ENCODE measurements at regions not wholly inside any gene's neighbourhood (a gene's known extent, or its start where the extent isn't known, plus 50 kb on each side); places are given as distances from the start of the nearest gene placed in this dataset.

- Histone ChIP-seq H3K27ac (no peak overlapping the region), H3K4me3 (no peak overlapping the region), H3K27me3 (no peaks in the 10 kb centered on the region), H3K4me1 (no peaks in the 10 kb centered on the region), H3K9me3 (no peaks in the 10 kb centered on the region), H3K36me3 (no peaks in the 10 kb centered on the region)
- no peak for TF ChIP-seq CTCF (IDR thresholded peaks at IDR 0.05)
- intact Hi-C loops (cut with DNase I) = no loop called here
- no peak for DNase-seq
- WGBS, 2 donors = 56 to 65% methylated on average over 5 of the region's 5 CpGs
Measured at GRCh38 chr12:82176761-82177490, 181.3 kb downstream of the CCDC59 start.

DNA sequence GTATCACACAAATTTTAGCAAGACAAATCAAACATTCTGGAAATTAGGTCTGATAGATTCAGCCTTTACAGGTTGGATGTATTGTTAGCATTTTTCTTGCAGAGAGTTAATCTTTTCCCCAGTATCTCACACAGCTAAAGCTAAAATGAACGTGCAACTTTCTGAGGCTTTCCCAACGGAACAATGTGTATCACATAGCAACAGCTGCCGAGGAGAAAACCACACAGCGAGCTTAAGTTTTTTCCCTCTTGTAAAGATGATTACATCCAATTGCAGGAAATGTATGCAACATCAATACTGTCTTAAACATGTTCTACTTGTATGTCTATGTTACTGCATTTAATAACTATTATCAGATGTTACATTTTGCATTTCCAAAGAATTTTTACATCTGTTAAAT is 182.2 kb downstream of the CCDC59 start:
- DNase-seq = no peak
- Histone ChIP-seq H3K36me3 (no peaks in the 10 kb centered on the region), H3K9me3 (no peaks in the 10 kb centered on the region), H3K4me1 (no peaks in the 10 kb centered on the region), H3K27ac (no peak overlapping the region), H3K27me3 (no peaks in the 10 kb centered on the region), H3K4me3 (no peak overlapping the region)
- TF ChIP-seq POLR2A (IDR thresholded peaks at IDR 0.05) = no peak
- no peak for TF ChIP-seq CTCF (IDR thresholded peaks at IDR 0.05)
- WGBS, 2 donors = 46 to 50% methylated on average over 4 of the region's 4 CpGs
- intact Hi-C loops (cut with DNase I) = no loop called here

GRCh38 chr12:82174936-82175335 is 183.3 kb downstream of the CCDC59 start:
- 61 to 64% methylated on average over 1 to 2 of the region's 2 CpGs for WGBS, 2 donors
- H3K27ac ChIP-seq = no peak overlapping the region
- no peaks in the 10 kb centered on the region for H3K9me3 ChIP-seq
- H3K4me1 ChIP-seq = no peaks in the 10 kb centered on the region
- intact Hi-C loops (cut with DNase I) = no loop called here
- DNase-seq = no peak
- H3K27me3 ChIP-seq = no peaks in the 10 kb centered on the region
- TF ChIP-seq POLR2A (IDR thresholded peaks at IDR 0.05) = no peak
- no peak for TF ChIP-seq CTCF (IDR thresholded peaks at IDR 0.05)
- no peak overlapping the region for H3K4me3 ChIP-seq
- no peaks in the 10 kb centered on the region for H3K36me3 ChIP-seq

DNA sequence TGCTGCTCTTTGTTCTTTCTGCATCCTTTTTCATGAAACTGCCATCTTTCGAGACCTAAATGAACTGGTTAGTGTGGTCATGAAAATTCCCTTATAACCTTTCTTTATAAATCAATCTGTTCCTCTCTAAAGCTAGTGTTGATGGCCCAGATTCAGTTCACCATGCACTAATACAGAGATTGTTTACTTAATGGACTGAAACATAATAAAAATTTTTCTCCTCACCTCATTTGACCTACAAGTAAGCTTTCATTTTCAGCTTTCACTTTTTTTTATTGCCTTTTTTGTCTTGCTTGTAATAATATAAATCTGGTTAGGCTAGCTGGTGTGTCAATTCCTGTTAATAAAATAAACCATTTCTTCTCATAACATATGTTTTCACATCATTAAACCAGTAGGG is 183.8 kb downstream of the CCDC59 start:
- Histone ChIP-seq H3K27ac (no peak overlapping the region), H3K4me1 (no peaks in the 10 kb centered on the region), H3K27me3 (no peaks in the 10 kb centered on the region), H3K36me3 (no peaks in the 10 kb centered on the region), H3K9me3 (no peaks in the 10 kb centered on the region), H3K4me3 (no peak overlapping the region)
- intact Hi-C loops (cut with DNase I) = no loop called here
- DNase-seq = no peak
- TF ChIP-seq POLR2A (IDR thresholded peaks at IDR 0.05) (no peak), CTCF (IDR thresholded peaks at IDR 0.05) (no peak)
- WGBS, 2 donors = 24 to 50% methylated on average over 1 of the region's 1 CpG

DNA sequence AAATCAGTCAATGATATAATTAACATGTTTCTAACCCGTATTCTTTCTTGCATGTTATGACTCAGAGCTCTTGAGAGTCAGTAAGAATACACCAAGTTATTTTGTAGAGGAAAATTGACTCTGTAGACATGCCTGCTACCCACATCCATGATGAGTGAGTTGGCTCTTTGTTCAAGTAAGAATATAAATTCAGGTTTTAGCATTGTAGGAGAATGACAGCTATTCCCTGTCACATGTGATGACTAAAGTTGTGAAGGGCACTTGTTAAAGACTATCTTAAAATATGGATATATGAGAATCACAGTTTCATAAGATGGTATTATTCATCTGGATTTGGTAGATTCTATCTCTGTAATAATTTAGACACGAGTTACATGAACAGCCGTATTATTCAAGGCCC is 209.1 kb downstream of the CCDC59 start:
- H3K27ac ChIP-seq = no peak overlapping the region
- TF ChIP-seq CTCF (IDR thresholded peaks at IDR 0.05) = no peak
- no peak for TF ChIP-seq POLR2A (IDR thresholded peaks at IDR 0.05)
- H3K4me3 ChIP-seq = no peak overlapping the region
- no peaks in the 10 kb centered on the region for H3K4me1 ChIP-seq
- H3K9me3 ChIP-seq = no peaks in the 10 kb centered on the region
- intact Hi-C loops (cut with DNase I) = no loop called here
- DNase-seq = no peak
- no peaks in the 10 kb centered on the region for H3K36me3 ChIP-seq
- no peaks in the 10 kb centered on the region for H3K27me3 ChIP-seq
- 53 to 72% methylated on average over 3 of the region's 3 CpGs for WGBS, 2 donors

All from esophagus squamous epithelium (tissue), 5 donors.